ENCODE measurements at regions not wholly inside any gene's neighbourhood (a gene's known extent, or its start where the extent isn't known, plus 50 kb on each side); places are given as distances from the start of the nearest gene placed in this dataset.
"Not testable (repeated sequence)": the region's sequence is repeated elsewhere in the genome, so short reads cannot be mapped to it uniquely, and the experiment has no call there.

GRCh38 chr1:83208540-83208939 is 790.4 kb downstream of the TTLL7 start:
- H2BK5ac ChIP-seq (ENCODE audit: low read depth, low read length, poor library complexity, severe bottlenecking); DNase-seq; in situ Hi-C loops (cut with MboI; ENCODE audit: low sequenced_read_pairs); H3K14ac ChIP-seq (replicated peaks; ENCODE audit: low read depth, low read length); H4K20me1 ChIP-seq (ENCODE audit: insufficient read depth, low read length); H3K4me2 ChIP-seq (ENCODE audit: low read depth, low read length); H3K27ac ChIP-seq (ENCODE audit: insufficient read depth, low read length); H3K9ac ChIP-seq (ENCODE audit: low read depth, low read length); H3K18ac ChIP-seq (ENCODE audit: low read depth, low read length); H2BK120ac ChIP-seq (ENCODE audit: low read depth, low read length); ATAC-seq (ENCODE audit: low read depth); H2AK9ac ChIP-seq (replicated peaks; ENCODE audit: low read depth, low read length, poor library complexity); H4K8ac ChIP-seq (ENCODE audit: low read depth in 2 of 2, low read length in 2 of 2); H4K5ac ChIP-seq (ENCODE audit: low read depth, low read length); H2AK5ac ChIP-seq (ENCODE audit: low read depth, low read length); H3K4ac ChIP-seq (ENCODE audit: low read depth, low read length); dilution Hi-C loops (cut with HindIII; ENCODE audit: low sequenced_read_pairs, unreplicated experiment); H2BK15ac ChIP-seq (ENCODE audit: low read depth, low read length); H3K4me3 ChIP-seq (ENCODE audit: insufficient read depth, low read depth, low read length); CTCF ChIA-PET; H3K9me1 ChIP-seq (ENCODE audit: insufficient read depth, low read length); H3K56ac ChIP-seq (ENCODE audit: extremely low read depth, insufficient read depth, low read length); H2BK20ac ChIP-seq (ENCODE audit: low read depth, low read length); H3K9me3 ChIP-seq (ENCODE audit: control insufficient read depth, insufficient read depth, low read length); H3K23ac ChIP-seq (ENCODE audit: low read depth, low read length); H2AFZ ChIP-seq (replicated peaks; ENCODE audit: low read length, poor library complexity); intact Hi-C loops (cut with micrococcal nuclease); H3K4me1 ChIP-seq (ENCODE audit: control insufficient read depth, insufficient read depth, low read length); BruUV-seq (replicated peaks); H3K27me3 ChIP-seq (ENCODE audit: control insufficient read depth, insufficient read depth, low read length); H4K91ac ChIP-seq (ENCODE audit: insufficient read depth, low read depth, low read length); POLR2A ChIA-PET (ENCODE audit: unreplicated experiment); H3K36me3 ChIP-seq (ENCODE audit: control insufficient read depth, insufficient read depth, low read length); H3K79me1 ChIP-seq (ENCODE audit: low read depth in 1 of 2, low read length in 2 of 2): not testable (repeated sequence)
- no CpG with 5 or more reads among the region's 4 CpGs for WGBS, 2 experiments (ENCODE audit: extremely low coverage in 2 of 2, insufficient read length in 1 of 2)

- H3K4me2 ChIP-seq (ENCODE audit: low read depth, low read length); H3K9ac ChIP-seq (ENCODE audit: low read depth, low read length); H3K23ac ChIP-seq (ENCODE audit: low read depth, low read length); H3K9me3 ChIP-seq (ENCODE audit: control insufficient read depth, insufficient read depth, low read length); H2AK9ac ChIP-seq (replicated peaks; ENCODE audit: low read depth, low read length, poor library complexity); H2AFZ ChIP-seq (replicated peaks; ENCODE audit: low read length, poor library complexity); BruUV-seq (replicated peaks); DNase-seq; POLR2A ChIA-PET (ENCODE audit: unreplicated experiment); in situ Hi-C loops (cut with MboI; ENCODE audit: low sequenced_read_pairs); H4K91ac ChIP-seq (ENCODE audit: insufficient read depth, low read depth, low read length); H2BK20ac ChIP-seq (ENCODE audit: low read depth, low read length); ATAC-seq (ENCODE audit: low read depth); H4K20me1 ChIP-seq (ENCODE audit: insufficient read depth, low read length); H3K56ac ChIP-seq (ENCODE audit: extremely low read depth, insufficient read depth, low read length); H3K9me1 ChIP-seq (ENCODE audit: insufficient read depth, low read length); H2AK5ac ChIP-seq (ENCODE audit: low read depth, low read length); H3K36me3 ChIP-seq (ENCODE audit: control insufficient read depth, insufficient read depth, low read length); H3K27me3 ChIP-seq (ENCODE audit: control insufficient read depth, insufficient read depth, low read length); H3K14ac ChIP-seq (replicated peaks; ENCODE audit: low read depth, low read length); H2BK15ac ChIP-seq (ENCODE audit: low read depth, low read length); CTCF ChIA-PET; intact Hi-C loops (cut with micrococcal nuclease); dilution Hi-C loops (cut with HindIII; ENCODE audit: low sequenced_read_pairs, unreplicated experiment); H2BK120ac ChIP-seq (ENCODE audit: low read depth, low read length); H2BK5ac ChIP-seq (ENCODE audit: low read depth, low read length, poor library complexity, severe bottlenecking); H3K79me1 ChIP-seq (ENCODE audit: low read depth in 1 of 2, low read length in 2 of 2); H3K4ac ChIP-seq (ENCODE audit: low read depth, low read length); H4K8ac ChIP-seq (ENCODE audit: low read depth in 2 of 2, low read length in 2 of 2); H3K18ac ChIP-seq (ENCODE audit: low read depth, low read length); H3K4me1 ChIP-seq (ENCODE audit: control insufficient read depth, insufficient read depth, low read length); H3K4me3 ChIP-seq (ENCODE audit: insufficient read depth, low read depth, low read length); H3K27ac ChIP-seq (ENCODE audit: insufficient read depth, low read length); H4K5ac ChIP-seq (ENCODE audit: low read depth, low read length): not testable (repeated sequence)
- WGBS, 2 experiments (ENCODE audit: extremely low coverage in 2 of 2, insufficient read length in 1 of 2), result no CpG with 5 or more reads among the region's 1 CpG
These were observed 804.3 kb downstream of the TTLL7 start for GRCh38 chr1:83194610-83195009.
